ENCODE measurements at regions not wholly inside any gene's neighbourhood (a gene's known extent, or its start where the extent isn't known, plus 50 kb on each side); places are given as distances from the start of the nearest gene placed in this dataset.
"Not testable (repeated sequence)": the region's sequence is repeated elsewhere in the genome, so short reads cannot be mapped to it uniquely, and the experiment has no call there.

- DNase-seq, result no peak
Observed at GRCh38 chr14:26655128-26655527, 57.3 kb upstream of the NOVA1 start.

- no peak for DNase-seq
Observed at GRCh38 chr14:26663506-26663905, 65.7 kb upstream of the NOVA1 start.

GRCh38 chr14:26678732-26679420, 81.0 kb upstream of the NOVA1 start:
- DNase-seq, result not testable (repeated sequence)

- no peak for DNase-seq
Observed at GRCh38 chr14:26685401-26685800, 87.6 kb upstream of the NOVA1 start.

- no peak for DNase-seq
Observed at GRCh38 chr14:26687301-26687837, 89.5 kb upstream of the NOVA1 start.

GRCh38 chr14:26694521-26694920, 96.7 kb upstream of the NOVA1 start:
- no peak for DNase-seq

- no peak for DNase-seq
Observed at GRCh38 chr14:26702721-26703230, 104.9 kb upstream of the NOVA1 start.

- DNase-seq, result no peak
Observed at GRCh38 chr14:26703686-26704366, 106.0 kb upstream of the NOVA1 start.

GRCh38 chr14:26707234-26707633, 109.4 kb upstream of the NOVA1 start:
- no peak for DNase-seq

- DNase-seq, result no peak
Observed at GRCh38 chr14:26709019-26709418, 111.2 kb upstream of the NOVA1 start.

- no peak for DNase-seq
Observed at GRCh38 chr14:26719514-26719913, 121.7 kb upstream of the NOVA1 start.

- no peak for DNase-seq
Observed at GRCh38 chr14:26722258-26722657, 124.4 kb upstream of the NOVA1 start.

GRCh38 chr14:26729851-26730250, 132.0 kb upstream of the NOVA1 start:
- DNase-seq, result no peak

GRCh38 chr14:26730929-26731618, 133.2 kb upstream of the NOVA1 start:
- no peak for DNase-seq

- DNase-seq, result no peak
Observed at GRCh38 chr14:26735811-26736210, 138.0 kb upstream of the NOVA1 start.

GRCh38 chr14:26738571-26738970, 140.7 kb upstream of the NOVA1 start:
- no peak for DNase-seq

GRCh38 chr14:26741711-26742212, 143.9 kb upstream of the NOVA1 start:
- no peak for DNase-seq

GRCh38 chr14:26743284-26743683, 145.5 kb upstream of the NOVA1 start:
- DNase-seq, result no peak

- no peak for DNase-seq
Observed at GRCh38 chr14:26744903-26745302, 147.1 kb upstream of the NOVA1 start.

GRCh38 chr14:26761532-26761931, 163.7 kb upstream of the NOVA1 start:
- no peak for DNase-seq

GRCh38 chr14:26765301-26765700, 167.5 kb upstream of the NOVA1 start:
- DNase-seq, result no peak

GRCh38 chr14:26765768-26766520, 168.1 kb upstream of the NOVA1 start:
- no peak for DNase-seq

GRCh38 chr14:26766726-26767125, 168.9 kb upstream of the NOVA1 start:
- no peak for DNase-seq
